Keratinocyte (primary cell): ENCODE measurements at regions not wholly inside any gene's neighbourhood (a gene's known extent, or its start where the extent isn't known, plus 50 kb on each side); places are given as distances from the start of the nearest gene placed in this dataset.

Experiments
- EZH2 ChIP-seq: IDR thresholded peaks from one replicate; pipeline ENCODE4 v1.6.1; 2012; ENCODE audit warnings: inconsistent platforms, mild to moderate bottlenecking, low read length, moderate library complexity
- TF ChIP-seq, protein P1 (sequence below), 3 experiments: IDR thresholded peaks in 1 of 3; conservative IDR thresholded peaks in 1 of 3; optimal IDR thresholded peaks in 1 of 3; 2 replicates in 2 of 3; 3 replicates in 1 of 3; pipeline versions ENCODE3 to v1.5.1; 2011; ENCODE audit warnings: low read length in 3 of 3, mild to moderate bottlenecking in 3 of 3, moderate library complexity in 2 of 3, control low read depth in 1 of 3, inconsistent platforms in 1 of 3; ENCODE audit not compliant: insufficient read depth in 2 of 3; ENCODE audit errors: extremely low read depth in 1 of 3

DNA sequence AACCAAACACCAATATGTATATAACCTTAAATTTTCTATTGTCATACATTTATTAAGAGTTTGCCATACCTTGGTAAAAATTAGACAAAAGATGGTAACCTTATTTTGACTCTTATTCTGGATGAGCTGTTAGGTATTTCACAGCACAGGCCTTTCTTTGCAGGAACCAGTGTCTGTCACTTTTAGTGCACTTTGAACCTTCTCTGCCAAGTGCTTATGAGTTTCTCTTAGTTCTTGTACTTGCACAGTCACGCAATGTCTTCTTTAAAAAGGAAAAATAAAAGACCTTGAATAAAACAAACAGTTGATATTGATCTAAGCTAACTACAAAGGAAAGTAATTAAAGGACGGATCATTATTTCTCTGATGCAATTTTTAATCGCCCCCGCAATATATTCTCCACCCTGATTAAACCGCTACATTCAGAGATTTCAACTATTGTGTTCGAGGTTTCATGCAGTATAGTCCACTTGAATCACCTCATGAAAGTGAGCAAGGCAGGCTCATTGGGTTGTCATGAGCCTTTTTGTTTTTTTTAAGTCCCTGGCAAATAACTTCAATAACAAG is 534.5 kb downstream of the KLF5 start:
- TF ChIP-seq, protein P1, sequence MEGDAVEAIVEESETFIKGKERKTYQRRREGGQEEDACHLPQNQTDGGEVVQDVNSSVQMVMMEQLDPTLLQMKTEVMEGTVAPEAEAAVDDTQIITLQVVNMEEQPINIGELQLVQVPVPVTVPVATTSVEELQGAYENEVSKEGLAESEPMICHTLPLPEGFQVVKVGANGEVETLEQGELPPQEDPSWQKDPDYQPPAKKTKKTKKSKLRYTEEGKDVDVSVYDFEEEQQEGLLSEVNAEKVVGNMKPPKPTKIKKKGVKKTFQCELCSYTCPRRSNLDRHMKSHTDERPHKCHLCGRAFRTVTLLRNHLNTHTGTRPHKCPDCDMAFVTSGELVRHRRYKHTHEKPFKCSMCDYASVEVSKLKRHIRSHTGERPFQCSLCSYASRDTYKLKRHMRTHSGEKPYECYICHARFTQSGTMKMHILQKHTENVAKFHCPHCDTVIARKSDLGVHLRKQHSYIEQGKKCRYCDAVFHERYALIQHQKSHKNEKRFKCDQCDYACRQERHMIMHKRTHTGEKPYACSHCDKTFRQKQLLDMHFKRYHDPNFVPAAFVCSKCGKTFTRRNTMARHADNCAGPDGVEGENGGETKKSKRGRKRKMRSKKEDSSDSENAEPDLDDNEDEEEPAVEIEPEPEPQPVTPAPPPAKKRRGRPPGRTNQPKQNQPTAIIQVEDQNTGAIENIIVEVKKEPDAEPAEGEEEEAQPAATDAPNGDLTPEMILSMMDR (optimal IDR thresholded peaks at IDR 0.05 in 1 of 3, IDR thresholded peaks at IDR 0.05 in 1 of 3, conservative IDR thresholded peaks at IDR 0.05 in 1 of 3; ENCODE audit: extremely low read depth in 1 of 3, insufficient read depth in 2 of 3, low read length in 3 of 3), result no peak
- TF ChIP-seq EZH2, result no peak
